HepG2 (cell line): ENCODE measurements at regions not wholly inside any gene's neighbourhood (a gene's known extent, or its start where the extent isn't known, plus 50 kb on each side); places are given as distances from the start of the nearest gene placed in this dataset.

Experiments used
- POGZ ChIP-seq: sonication (generic); formaldehyde crosslinking; IDR thresholded peaks from 2 replicates; pipeline ENCODE4 v1.4.0; 2020; ENCODE audit warnings: mild to moderate bottlenecking, missing genetic modification reagents
- USF2 ChIP-seq, 2 experiments: sonication (generic) in 1 of 2; formaldehyde crosslinking in 1 of 2; IDR thresholded peaks; 2 replicates each; pipeline versions ENCODE4 v1.5.1 to v1.6.1; 2011 to 2020; ENCODE audit warnings: borderline replicate concordance in 1 of 2, low read depth in 1 of 2, low read length in 1 of 2, mild to moderate bottlenecking in 1 of 2, missing genetic modification reagents in 1 of 2, moderate library complexity in 1 of 2
- ZNF7 ChIP-seq: IDR thresholded peaks from 2 replicates; pipeline ENCODE4 v1.6.1; 2016; ENCODE audit warnings: missing biosample characterization, missing genetic modification reagents
- TF ChIP-seq, protein P1 (sequence below): sonication (generic); formaldehyde crosslinking; IDR thresholded peaks from 2 replicates; pipeline ENCODE4 v1.5.0; 2020; ENCODE audit warnings: mild to moderate bottlenecking, missing genetic modification reagents, borderline replicate concordance
- TF ChIP-seq, protein P2 (sequence below): sonication (generic); formaldehyde crosslinking; IDR thresholded peaks from 2 replicates; pipeline ENCODE4 v1.4.0; 2020; ENCODE audit warnings: mild to moderate bottlenecking, missing genetic modification reagents
- TF ChIP-seq, protein P3 (sequence below): sonication (generic); formaldehyde crosslinking; IDR thresholded peaks from 2 replicates; pipeline ENCODE4 v1.5.0; 2020; ENCODE audit warnings: missing genetic modification reagents

- TF ChIP-seq USF2 (IDR thresholded peaks at IDR 0.05; ENCODE audit: low read depth, low read length) (no peak), USF2 (CRISPR knock-in tag; IDR thresholded peaks at IDR 0.05; ENCODE audit: borderline replicate concordance) (no peak), POGZ (CRISPR knock-in tag) (no peak), ZNF7 (CRISPR knock-in tag) (no peak)
- TF ChIP-seq, protein P1, sequence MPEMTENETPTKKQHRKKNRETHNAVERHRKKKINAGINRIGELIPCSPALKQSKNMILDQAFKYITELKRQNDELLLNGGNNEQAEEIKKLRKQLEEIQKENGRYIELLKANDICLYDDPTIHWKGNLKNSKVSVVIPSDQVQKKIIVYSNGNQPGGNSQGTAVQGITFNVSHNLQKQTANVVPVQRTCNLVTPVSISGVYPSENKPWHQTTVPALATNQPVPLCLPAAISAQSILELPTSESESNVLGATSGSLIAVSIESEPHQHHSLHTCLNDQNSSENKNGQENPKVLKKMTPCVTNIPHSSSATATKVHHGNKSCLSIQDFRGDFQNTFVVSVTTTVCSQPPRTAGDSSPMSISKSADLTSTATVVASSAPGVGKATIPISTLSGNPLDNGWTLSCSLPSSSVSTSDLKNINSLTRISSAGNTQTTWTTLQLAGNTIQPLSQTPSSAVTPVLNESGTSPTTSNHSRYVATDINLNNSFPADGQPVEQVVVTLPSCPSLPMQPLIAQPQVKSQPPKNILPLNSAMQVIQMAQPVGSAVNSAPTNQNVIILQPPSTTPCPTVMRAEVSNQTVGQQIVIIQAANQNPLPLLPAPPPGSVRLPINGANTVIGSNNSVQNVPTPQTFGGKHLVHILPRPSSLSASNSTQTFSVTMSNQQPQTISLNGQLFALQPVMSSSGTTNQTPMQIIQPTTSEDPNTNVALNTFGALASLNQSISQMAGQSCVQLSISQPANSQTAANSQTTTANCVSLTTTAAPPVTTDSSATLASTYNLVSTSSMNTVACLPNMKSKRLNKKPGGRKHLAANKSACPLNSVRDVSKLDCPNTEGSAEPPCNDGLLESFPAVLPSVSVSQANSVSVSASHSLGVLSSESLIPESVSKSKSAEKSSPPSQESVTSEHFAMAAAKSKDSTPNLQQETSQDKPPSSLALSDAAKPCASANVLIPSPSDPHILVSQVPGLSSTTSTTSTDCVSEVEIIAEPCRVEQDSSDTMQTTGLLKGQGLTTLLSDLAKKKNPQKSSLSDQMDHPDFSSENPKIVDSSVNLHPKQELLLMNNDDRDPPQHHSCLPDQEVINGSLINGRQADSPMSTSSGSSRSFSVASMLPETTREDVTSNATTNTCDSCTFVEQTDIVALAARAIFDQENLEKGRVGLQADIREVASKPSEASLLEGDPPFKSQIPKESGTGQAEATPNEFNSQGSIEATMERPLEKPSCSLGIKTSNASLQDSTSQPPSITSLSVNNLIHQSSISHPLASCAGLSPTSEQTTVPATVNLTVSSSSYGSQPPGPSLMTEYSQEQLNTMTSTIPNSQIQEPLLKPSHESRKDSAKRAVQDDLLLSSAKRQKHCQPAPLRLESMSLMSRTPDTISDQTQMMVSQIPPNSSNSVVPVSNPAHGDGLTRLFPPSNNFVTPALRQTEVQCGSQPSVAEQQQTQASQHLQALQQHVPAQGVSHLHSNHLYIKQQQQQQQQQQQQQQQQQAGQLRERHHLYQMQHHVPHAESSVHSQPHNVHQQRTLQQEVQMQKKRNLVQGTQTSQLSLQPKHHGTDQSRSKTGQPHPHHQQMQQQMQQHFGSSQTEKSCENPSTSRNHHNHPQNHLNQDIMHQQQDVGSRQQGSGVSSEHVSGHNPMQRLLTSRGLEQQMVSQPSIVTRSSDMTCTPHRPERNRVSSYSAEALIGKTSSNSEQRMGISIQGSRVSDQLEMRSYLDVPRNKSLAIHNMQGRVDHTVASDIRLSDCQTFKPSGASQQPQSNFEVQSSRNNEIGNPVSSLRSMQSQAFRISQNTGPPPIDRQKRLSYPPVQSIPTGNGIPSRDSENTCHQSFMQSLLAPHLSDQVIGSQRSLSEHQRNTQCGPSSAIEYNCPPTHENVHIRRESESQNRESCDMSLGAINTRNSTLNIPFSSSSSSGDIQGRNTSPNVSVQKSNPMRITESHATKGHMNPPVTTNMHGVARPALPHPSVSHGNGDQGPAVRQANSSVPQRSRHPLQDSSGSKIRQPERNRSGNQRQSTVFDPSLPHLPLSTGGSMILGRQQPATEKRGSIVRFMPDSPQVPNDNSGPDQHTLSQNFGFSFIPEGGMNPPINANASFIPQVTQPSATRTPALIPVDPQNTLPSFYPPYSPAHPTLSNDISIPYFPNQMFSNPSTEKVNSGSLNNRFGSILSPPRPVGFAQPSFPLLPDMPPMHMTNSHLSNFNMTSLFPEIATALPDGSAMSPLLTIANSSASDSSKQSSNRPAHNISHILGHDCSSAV, result no peak
- TF ChIP-seq, protein P2, sequence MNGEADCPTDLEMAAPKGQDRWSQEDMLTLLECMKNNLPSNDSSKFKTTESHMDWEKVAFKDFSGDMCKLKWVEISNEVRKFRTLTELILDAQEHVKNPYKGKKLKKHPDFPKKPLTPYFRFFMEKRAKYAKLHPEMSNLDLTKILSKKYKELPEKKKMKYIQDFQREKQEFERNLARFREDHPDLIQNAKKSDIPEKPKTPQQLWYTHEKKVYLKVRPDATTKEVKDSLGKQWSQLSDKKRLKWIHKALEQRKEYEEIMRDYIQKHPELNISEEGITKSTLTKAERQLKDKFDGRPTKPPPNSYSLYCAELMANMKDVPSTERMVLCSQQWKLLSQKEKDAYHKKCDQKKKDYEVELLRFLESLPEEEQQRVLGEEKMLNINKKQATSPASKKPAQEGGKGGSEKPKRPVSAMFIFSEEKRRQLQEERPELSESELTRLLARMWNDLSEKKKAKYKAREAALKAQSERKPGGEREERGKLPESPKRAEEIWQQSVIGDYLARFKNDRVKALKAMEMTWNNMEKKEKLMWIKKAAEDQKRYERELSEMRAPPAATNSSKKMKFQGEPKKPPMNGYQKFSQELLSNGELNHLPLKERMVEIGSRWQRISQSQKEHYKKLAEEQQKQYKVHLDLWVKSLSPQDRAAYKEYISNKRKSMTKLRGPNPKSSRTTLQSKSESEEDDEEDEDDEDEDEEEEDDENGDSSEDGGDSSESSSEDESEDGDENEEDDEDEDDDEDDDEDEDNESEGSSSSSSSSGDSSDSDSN (CRISPR knock-in tag), result no peak
- TF ChIP-seq, protein P3, sequence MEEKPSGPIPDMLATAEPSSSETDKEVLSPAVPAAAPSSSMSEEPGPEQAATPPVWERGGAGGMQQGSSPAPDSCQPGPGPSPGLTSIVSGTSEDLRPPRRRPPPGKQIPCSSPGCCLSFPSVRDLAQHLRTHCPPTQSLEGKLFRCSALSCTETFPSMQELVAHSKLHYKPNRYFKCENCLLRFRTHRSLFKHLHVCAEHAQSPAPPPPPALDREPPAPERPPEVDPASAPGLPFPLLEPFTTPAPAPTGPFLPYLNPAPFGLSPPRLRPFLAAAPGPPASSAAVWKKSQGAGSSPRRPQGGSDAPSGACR (CRISPR knock-in tag), result no peak
Observed at GRCh38 chr7:46480619-46481018, 559.5 kb upstream of the IGFBP3 start.
